ENCODE measurements at regions not wholly inside any gene's neighbourhood (a gene's known extent, or its start where the extent isn't known, plus 50 kb on each side); places are given as distances from the start of the nearest gene placed in this dataset.

DNA sequence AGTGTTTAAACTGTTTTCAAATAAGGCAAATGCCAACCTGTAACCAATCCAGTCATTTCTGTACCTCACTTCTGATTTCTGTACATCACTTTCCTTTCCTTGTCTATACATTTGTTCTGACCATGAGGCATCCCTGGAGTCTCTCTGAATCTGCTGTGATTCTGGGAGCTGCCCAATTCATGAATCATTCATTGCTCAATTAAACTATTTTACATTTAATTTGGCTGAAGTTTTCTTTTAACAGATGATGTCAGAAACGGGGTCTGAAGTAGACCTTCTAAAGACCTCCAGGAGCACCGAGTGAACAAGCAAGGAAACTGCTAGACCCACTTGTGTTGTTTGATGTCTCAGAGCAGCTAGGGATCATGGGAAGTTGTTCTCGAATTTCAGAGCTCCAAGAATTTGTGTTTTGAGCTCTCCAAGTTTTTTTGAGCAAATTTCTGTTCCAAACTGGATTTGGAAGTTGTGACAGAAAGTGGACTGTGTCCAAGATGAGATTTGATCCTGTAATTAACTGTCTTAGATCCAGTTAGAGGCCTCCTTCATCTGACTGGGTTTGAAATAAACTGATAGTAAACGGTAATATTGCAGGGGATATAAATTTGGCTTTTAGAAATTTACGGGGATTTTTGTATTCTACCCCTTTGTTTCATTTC lies 490.8 kb upstream of the ST8SIA4 start:
- no peak overlapping the region for H3K4me3 ChIP-seq (ENCODE audit: low read length)
- no peak for DNase-seq (ENCODE audit: low read depth)
- TF ChIP-seq, protein P1, sequence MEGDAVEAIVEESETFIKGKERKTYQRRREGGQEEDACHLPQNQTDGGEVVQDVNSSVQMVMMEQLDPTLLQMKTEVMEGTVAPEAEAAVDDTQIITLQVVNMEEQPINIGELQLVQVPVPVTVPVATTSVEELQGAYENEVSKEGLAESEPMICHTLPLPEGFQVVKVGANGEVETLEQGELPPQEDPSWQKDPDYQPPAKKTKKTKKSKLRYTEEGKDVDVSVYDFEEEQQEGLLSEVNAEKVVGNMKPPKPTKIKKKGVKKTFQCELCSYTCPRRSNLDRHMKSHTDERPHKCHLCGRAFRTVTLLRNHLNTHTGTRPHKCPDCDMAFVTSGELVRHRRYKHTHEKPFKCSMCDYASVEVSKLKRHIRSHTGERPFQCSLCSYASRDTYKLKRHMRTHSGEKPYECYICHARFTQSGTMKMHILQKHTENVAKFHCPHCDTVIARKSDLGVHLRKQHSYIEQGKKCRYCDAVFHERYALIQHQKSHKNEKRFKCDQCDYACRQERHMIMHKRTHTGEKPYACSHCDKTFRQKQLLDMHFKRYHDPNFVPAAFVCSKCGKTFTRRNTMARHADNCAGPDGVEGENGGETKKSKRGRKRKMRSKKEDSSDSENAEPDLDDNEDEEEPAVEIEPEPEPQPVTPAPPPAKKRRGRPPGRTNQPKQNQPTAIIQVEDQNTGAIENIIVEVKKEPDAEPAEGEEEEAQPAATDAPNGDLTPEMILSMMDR (IDR thresholded peaks at IDR 0.05; ENCODE audit: insufficient read depth, low read depth, low read length, missing control alignments), result no peak

- H3K4me3 ChIP-seq (ENCODE audit: low read length), result no peak overlapping the region
- TF ChIP-seq, protein P1 (IDR thresholded peaks at IDR 0.05; ENCODE audit: insufficient read depth, low read depth, low read length, missing control alignments), result peak; percentile 69
- peak; percentile 59 for DNase-seq (ENCODE audit: low read depth)
Measured at GRCh38 chr5:101390151-101390908, 487.2 kb upstream of the ST8SIA4 start.

DNA sequence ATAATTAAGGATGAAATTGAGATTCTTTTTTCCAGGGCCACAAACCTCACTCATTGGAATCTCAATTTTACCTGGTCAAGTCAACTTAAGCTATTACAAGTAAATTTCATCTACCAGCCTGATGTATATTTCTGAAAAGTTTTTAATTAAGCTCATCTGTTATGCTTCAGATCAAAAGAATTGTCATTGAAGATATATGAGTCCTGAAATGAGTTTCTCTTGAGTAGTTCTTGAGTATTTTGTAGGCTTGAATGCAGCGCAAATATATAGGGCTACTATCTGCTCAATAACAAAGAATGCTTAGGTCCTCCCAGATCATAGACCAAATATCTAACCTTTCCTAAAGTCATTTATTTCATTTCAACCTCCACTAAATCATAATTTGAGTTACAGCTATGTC lies 482.2 kb upstream of the ST8SIA4 start:
- TF ChIP-seq, protein P1 (IDR thresholded peaks at IDR 0.05; ENCODE audit: insufficient read depth, low read depth, low read length, missing control alignments), result no peak
- no peak overlapping the region for H3K4me3 ChIP-seq (ENCODE audit: low read length)
- no peak for DNase-seq (ENCODE audit: low read depth)

DNA sequence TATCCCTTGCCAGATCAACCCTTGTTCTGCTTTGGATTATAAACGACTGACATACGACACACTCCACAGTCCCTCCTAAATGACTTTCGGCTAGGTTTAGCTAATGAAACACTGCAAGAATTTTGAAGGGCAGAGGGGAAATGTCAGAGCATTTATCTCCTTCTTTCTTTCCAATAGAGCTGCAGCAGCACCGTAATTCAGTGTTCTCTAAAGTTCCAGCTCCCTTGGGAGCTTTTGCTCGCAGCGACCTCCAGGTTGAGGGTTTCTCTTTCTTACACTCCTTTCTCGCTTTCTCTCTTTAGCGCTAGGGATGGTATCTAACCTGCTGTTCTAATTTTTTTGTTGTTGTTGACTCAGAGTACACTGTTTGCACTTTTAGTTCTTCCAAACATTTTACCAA lies 467.1 kb upstream of the ST8SIA4 start:
- TF ChIP-seq, protein P1 (IDR thresholded peaks at IDR 0.05; ENCODE audit: insufficient read depth, low read depth, low read length, missing control alignments), result no peak
- no peak for DNase-seq (ENCODE audit: low read depth)
- H3K4me3 ChIP-seq (ENCODE audit: low read length), result no peak overlapping the region

DNA sequence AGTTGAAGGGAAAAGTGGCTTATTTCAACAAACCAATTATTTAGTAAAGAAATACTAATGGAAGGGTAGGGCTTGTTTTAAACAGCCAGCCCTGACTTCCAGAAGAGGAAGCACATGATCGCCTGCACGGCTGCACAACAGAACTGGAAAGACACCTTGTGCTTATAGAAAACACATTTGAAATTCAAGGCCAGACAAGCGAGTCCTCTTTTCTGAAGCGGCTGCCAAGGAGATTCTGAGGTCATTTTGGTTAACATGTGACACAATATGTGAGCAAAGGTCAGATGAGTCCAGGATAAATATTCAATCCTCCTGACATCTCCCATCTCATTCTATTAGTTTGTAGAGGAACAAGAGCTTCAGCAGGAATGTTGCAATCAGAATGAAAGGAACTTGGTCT lies 461.4 kb upstream of the ST8SIA4 start:
- no peak for DNase-seq (ENCODE audit: low read depth)
- TF ChIP-seq, protein P1 (IDR thresholded peaks at IDR 0.05; ENCODE audit: insufficient read depth, low read depth, low read length, missing control alignments), result no peak
- H3K4me3 ChIP-seq (ENCODE audit: low read length), result no peak overlapping the region

GRCh38 chr5:101362067-101362466 lies 459.0 kb upstream of the ST8SIA4 start:
- TF ChIP-seq, protein P1 (IDR thresholded peaks at IDR 0.05; ENCODE audit: insufficient read depth, low read depth, low read length, missing control alignments), result no peak
- no peak overlapping the region for H3K4me3 ChIP-seq (ENCODE audit: low read length)
- no peak for DNase-seq (ENCODE audit: low read depth)
